ENCODE measurements at regions not wholly inside any gene's neighbourhood (a gene's known extent, or its start where the extent isn't known, plus 50 kb on each side); places are given as distances from the start of the nearest gene placed in this dataset.

DNA sequence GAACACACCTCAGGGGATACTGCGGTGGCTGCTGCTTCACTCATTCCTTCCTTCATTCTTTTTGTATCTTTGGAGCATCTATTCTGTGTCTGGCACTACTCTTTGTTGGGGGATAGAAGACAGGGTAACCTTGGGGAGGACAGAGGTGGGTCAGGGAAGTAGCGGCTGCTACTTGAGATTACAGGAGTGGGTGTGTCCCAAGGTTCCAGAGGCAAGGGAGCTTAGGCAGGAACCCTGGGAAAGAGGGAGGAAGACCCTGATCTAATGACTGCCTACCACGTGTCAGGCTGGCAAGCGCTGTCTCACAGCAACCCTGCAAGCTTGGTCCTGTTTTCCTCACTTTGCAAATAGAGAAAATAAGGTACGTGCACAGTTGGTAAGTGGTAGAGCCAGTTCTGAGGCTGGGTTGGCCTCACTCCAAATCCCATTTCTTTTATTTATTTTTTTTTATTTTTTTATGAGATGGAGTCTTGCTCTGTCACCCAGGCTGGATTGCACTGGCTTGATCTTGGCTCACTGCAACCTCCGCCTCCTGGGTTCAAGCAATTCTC is 985.9 kb upstream of the ZNF722 start (continued):
- TF ChIP-seq JAZF1 (CRISPR knock-in tag; IDR thresholded peaks at IDR 0.05) (no peak), TP53 (CRISPR knock-in tag; IDR thresholded peaks at IDR 0.05) (no peak), ZNF219 (CRISPR knock-in tag; IDR thresholded peaks at IDR 0.05; ENCODE audit: borderline replicate concordance) (no peak), OVOL2 (CRISPR knock-in tag; IDR thresholded peaks at IDR 0.05; ENCODE audit: borderline replicate concordance) (no peak), SMAD3 (CRISPR knock-in tag; IDR thresholded peaks at IDR 0.05; ENCODE audit: borderline replicate concordance) (no peak)
- TF ChIP-seq, protein P1, sequence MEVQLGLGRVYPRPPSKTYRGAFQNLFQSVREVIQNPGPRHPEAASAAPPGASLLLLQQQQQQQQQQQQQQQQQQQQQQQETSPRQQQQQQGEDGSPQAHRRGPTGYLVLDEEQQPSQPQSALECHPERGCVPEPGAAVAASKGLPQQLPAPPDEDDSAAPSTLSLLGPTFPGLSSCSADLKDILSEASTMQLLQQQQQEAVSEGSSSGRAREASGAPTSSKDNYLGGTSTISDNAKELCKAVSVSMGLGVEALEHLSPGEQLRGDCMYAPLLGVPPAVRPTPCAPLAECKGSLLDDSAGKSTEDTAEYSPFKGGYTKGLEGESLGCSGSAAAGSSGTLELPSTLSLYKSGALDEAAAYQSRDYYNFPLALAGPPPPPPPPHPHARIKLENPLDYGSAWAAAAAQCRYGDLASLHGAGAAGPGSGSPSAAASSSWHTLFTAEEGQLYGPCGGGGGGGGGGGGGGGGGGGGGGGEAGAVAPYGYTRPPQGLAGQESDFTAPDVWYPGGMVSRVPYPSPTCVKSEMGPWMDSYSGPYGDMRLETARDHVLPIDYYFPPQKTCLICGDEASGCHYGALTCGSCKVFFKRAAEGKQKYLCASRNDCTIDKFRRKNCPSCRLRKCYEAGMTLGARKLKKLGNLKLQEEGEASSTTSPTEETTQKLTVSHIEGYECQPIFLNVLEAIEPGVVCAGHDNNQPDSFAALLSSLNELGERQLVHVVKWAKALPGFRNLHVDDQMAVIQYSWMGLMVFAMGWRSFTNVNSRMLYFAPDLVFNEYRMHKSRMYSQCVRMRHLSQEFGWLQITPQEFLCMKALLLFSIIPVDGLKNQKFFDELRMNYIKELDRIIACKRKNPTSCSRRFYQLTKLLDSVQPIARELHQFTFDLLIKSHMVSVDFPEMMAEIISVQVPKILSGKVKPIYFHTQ (CRISPR knock-in tag; IDR thresholded peaks at IDR 0.05), result no peak

DNA sequence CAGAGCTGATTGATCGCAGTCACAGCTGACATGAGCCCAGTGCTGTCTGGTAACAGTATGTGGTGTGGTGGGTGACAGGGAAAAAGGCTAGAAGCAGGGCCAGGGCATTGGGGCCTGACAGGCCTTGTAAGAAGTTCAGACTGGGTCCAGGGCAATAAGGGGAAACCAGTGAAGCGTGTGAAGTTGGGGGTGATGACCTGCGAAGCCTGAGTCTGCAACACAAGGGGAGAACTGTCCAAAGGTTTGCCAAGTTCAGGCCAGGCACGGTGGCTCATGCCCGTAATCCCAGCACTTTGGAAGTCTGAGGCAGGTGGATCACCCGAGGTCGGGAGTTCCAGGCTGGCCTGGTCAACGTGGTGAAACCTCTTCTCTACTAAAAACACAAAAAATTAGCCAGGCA is 983.9 kb upstream of the ZNF722 start:
- H3K4me3 Mint-ChIP-seq, result no peak overlapping the region
- peaks cover 25% of the 10 kb centered on the region for H3K27me3 Mint-ChIP-seq (ENCODE audit: low read depth)
- no peaks in the 10 kb centered on the region for H3K4me1 Mint-ChIP-seq
- H3K27ac Mint-ChIP-seq, result no peak overlapping the region
- DNase-seq (ENCODE audit: low spot score), result no peak
- no peak for ATAC-seq
- H3K9me3 Mint-ChIP-seq, result peaks cover 39% of the 10 kb centered on the region
- POLR2A ChIA-PET, result no interaction called here
- CTCF ChIA-PET, result no interaction called here
- peaks cover 69% of the 10 kb centered on the region for H3K36me3 Mint-ChIP-seq
- TF ChIP-seq, protein P2, sequence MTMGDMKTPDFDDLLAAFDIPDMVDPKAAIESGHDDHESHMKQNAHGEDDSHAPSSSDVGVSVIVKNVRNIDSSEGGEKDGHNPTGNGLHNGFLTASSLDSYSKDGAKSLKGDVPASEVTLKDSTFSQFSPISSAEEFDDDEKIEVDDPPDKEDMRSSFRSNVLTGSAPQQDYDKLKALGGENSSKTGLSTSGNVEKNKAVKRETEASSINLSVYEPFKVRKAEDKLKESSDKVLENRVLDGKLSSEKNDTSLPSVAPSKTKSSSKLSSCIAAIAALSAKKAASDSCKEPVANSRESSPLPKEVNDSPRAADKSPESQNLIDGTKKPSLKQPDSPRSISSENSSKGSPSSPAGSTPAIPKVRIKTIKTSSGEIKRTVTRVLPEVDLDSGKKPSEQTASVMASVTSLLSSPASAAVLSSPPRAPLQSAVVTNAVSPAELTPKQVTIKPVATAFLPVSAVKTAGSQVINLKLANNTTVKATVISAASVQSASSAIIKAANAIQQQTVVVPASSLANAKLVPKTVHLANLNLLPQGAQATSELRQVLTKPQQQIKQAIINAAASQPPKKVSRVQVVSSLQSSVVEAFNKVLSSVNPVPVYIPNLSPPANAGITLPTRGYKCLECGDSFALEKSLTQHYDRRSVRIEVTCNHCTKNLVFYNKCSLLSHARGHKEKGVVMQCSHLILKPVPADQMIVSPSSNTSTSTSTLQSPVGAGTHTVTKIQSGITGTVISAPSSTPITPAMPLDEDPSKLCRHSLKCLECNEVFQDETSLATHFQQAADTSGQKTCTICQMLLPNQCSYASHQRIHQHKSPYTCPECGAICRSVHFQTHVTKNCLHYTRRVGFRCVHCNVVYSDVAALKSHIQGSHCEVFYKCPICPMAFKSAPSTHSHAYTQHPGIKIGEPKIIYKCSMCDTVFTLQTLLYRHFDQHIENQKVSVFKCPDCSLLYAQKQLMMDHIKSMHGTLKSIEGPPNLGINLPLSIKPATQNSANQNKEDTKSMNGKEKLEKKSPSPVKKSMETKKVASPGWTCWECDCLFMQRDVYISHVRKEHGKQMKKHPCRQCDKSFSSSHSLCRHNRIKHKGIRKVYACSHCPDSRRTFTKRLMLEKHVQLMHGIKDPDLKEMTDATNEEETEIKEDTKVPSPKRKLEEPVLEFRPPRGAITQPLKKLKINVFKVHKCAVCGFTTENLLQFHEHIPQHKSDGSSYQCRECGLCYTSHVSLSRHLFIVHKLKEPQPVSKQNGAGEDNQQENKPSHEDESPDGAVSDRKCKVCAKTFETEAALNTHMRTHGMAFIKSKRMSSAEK (CRISPR knock-in tag; IDR thresholded peaks at IDR 0.05; ENCODE audit: borderline replicate concordance), result no peak
- TF ChIP-seq ZNF671 (CRISPR knock-in tag; IDR thresholded peaks at IDR 0.05) (no peak), ZNF396 (CRISPR knock-in tag; IDR thresholded peaks at IDR 0.05; ENCODE audit: borderline replicate concordance) (no peak), FOXP1 (CRISPR knock-in tag; IDR thresholded peaks at IDR 0.05; ENCODE audit: borderline replicate concordance) (no peak), NR1H2 (CRISPR knock-in tag; IDR thresholded peaks at IDR 0.05) (no peak), ELF4 (CRISPR knock-in tag; IDR thresholded peaks at IDR 0.05; ENCODE audit: low read depth) (no peak), FOXJ3 (CRISPR knock-in tag; IDR thresholded peaks at IDR 0.05; ENCODE audit: borderline replicate concordance) (no peak), NFE2L1 (CRISPR knock-in tag; IDR thresholded peaks at IDR 0.05) (no peak), JAZF1 (CRISPR knock-in tag; IDR thresholded peaks at IDR 0.05) (no peak), GTF2I (CRISPR knock-in tag; conservative IDR thresholded peaks at IDR 0.05) (no peak)
- TF ChIP-seq, protein P3, sequence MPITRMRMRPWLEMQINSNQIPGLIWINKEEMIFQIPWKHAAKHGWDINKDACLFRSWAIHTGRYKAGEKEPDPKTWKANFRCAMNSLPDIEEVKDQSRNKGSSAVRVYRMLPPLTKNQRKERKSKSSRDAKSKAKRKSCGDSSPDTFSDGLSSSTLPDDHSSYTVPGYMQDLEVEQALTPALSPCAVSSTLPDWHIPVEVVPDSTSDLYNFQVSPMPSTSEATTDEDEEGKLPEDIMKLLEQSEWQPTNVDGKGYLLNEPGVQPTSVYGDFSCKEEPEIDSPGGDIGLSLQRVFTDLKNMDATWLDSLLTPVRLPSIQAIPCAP (CRISPR knock-in tag; IDR thresholded peaks at IDR 0.05), result no peak
- TF ChIP-seq, protein P4, sequence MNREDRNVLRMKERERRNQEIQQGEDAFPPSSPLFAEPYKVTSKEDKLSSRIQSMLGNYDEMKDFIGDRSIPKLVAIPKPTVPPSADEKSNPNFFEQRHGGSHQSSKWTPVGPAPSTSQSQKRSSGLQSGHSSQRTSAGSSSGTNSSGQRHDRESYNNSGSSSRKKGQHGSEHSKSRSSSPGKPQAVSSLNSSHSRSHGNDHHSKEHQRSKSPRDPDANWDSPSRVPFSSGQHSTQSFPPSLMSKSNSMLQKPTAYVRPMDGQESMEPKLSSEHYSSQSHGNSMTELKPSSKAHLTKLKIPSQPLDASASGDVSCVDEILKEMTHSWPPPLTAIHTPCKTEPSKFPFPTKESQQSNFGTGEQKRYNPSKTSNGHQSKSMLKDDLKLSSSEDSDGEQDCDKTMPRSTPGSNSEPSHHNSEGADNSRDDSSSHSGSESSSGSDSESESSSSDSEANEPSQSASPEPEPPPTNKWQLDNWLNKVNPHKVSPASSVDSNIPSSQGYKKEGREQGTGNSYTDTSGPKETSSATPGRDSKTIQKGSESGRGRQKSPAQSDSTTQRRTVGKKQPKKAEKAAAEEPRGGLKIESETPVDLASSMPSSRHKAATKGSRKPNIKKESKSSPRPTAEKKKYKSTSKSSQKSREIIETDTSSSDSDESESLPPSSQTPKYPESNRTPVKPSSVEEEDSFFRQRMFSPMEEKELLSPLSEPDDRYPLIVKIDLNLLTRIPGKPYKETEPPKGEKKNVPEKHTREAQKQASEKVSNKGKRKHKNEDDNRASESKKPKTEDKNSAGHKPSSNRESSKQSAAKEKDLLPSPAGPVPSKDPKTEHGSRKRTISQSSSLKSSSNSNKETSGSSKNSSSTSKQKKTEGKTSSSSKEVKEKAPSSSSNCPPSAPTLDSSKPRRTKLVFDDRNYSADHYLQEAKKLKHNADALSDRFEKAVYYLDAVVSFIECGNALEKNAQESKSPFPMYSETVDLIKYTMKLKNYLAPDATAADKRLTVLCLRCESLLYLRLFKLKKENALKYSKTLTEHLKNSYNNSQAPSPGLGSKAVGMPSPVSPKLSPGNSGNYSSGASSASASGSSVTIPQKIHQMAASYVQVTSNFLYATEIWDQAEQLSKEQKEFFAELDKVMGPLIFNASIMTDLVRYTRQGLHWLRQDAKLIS (CRISPR knock-in tag; IDR thresholded peaks at IDR 0.05; ENCODE audit: borderline replicate concordance), result no peak
- TF ChIP-seq, protein P5, sequence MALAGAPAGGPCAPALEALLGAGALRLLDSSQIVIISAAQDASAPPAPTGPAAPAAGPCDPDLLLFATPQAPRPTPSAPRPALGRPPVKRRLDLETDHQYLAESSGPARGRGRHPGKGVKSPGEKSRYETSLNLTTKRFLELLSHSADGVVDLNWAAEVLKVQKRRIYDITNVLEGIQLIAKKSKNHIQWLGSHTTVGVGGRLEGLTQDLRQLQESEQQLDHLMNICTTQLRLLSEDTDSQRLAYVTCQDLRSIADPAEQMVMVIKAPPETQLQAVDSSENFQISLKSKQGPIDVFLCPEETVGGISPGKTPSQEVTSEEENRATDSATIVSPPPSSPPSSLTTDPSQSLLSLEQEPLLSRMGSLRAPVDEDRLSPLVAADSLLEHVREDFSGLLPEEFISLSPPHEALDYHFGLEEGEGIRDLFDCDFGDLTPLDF (CRISPR knock-in tag; IDR thresholded peaks at IDR 0.05), result no peak
- TF ChIP-seq, protein P6, sequence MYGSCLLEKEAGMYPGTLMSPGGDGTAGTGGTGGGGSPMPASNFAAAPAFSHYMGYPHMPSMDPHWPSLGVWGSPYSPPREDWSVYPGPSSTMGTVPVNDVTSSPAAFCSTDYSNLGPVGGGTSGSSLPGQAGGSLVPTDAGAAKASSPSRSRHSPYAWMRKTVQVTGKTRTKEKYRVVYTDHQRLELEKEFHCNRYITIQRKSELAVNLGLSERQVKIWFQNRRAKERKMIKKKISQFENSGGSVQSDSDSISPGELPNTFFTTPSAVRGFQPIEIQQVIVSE (CRISPR knock-in tag; IDR thresholded peaks at IDR 0.05; ENCODE audit: borderline replicate concordance), result no peak
- TF ChIP-seq, protein P7, sequence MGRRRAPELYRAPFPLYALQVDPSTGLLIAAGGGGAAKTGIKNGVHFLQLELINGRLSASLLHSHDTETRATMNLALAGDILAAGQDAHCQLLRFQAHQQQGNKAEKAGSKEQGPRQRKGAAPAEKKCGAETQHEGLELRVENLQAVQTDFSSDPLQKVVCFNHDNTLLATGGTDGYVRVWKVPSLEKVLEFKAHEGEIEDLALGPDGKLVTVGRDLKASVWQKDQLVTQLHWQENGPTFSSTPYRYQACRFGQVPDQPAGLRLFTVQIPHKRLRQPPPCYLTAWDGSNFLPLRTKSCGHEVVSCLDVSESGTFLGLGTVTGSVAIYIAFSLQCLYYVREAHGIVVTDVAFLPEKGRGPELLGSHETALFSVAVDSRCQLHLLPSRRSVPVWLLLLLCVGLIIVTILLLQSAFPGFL (CRISPR knock-in tag; IDR thresholded peaks at IDR 0.05; ENCODE audit: borderline replicate concordance), result no peak
- TF ChIP-seq, protein P8, sequence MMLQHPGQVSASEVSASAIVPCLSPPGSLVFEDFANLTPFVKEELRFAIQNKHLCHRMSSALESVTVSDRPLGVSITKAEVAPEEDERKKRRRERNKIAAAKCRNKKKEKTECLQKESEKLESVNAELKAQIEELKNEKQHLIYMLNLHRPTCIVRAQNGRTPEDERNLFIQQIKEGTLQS (CRISPR knock-in tag; conservative IDR thresholded peaks at IDR 0.05), result no peak

Measured in WTC11 (cell line).